ENCODE measurements at regions not wholly inside any gene's neighbourhood (a gene's known extent, or its start where the extent isn't known, plus 50 kb on each side); places are given as distances from the start of the nearest gene placed in this dataset.

GRCh38 chr14:101624536-101624935 is 63.2 kb downstream of the DIO3 start:
- Histone ChIP-seq H3K36me3 (ENCODE audit: control insufficient read depth, insufficient read depth, low read length) (no peaks in the 10 kb centered on the region), H3K27ac (ENCODE audit: insufficient read depth, low read length, poor library complexity, severe bottlenecking) (no peak overlapping the region), H3K27me3 (ENCODE audit: control insufficient read depth, insufficient read depth, low read length) (no peaks in the 10 kb centered on the region), H3K4me3 (ENCODE audit: low read depth, low read length) (no peak overlapping the region), H3K9me3 (ENCODE audit: control insufficient read depth in 2 of 2, low read length in 2 of 2) (no peaks in the 10 kb centered on the region), H3K4me1 (ENCODE audit: control insufficient read depth, insufficient read depth, low read length, poor library complexity, severe bottlenecking) (peaks cover 9% of the 10 kb centered on the region)
- peaks cover 0 to 1% (median 0%) of the 10 kb centered on the region in 7 donors for H3K9me3 Mint-ChIP-seq
- no peak for DNase-seq
- no peak overlapping the region for H3K27ac Mint-ChIP-seq
- ATAC-seq (ENCODE audit: low read depth in 2 of 2) = no peak
- H3K4me1 Mint-ChIP-seq = peaks cover 0 to 5% (median 0%) of the 10 kb centered on the region in 4 donors
- no peaks in the 10 kb centered on the region for H3K36me3 Mint-ChIP-seq
- H3K27me3 Mint-ChIP-seq = peaks cover 5% of the 10 kb centered on the region
- no peak overlapping the region for H3K4me3 Mint-ChIP-seq

GRCh38 chr14:101625336-101626097 is 64.2 kb downstream of the DIO3 start:
- H3K36me3 ChIP-seq (ENCODE audit: control insufficient read depth, insufficient read depth, low read length) = no peaks in the 10 kb centered on the region
- peaks cover 9% of the 10 kb centered on the region for H3K4me1 ChIP-seq (ENCODE audit: control insufficient read depth, insufficient read depth, low read length, poor library complexity, severe bottlenecking)
- H3K27ac Mint-ChIP-seq = no peak overlapping the region
- H3K27ac ChIP-seq (ENCODE audit: insufficient read depth, low read length, poor library complexity, severe bottlenecking) = no peak overlapping the region
- peaks cover 5% of the 10 kb centered on the region for H3K27me3 Mint-ChIP-seq
- no peak for DNase-seq
- H3K4me3 ChIP-seq (ENCODE audit: low read depth, low read length) = no peak overlapping the region
- H3K36me3 Mint-ChIP-seq = no peaks in the 10 kb centered on the region
- ATAC-seq (ENCODE audit: low read depth in 2 of 2) = no peak
- H3K4me1 Mint-ChIP-seq = peaks cover 0 to 5% (median 0%) of the 10 kb centered on the region in 4 donors
- peak overlapping the region in 1 of 4 donors; percentile 56 for H3K4me3 Mint-ChIP-seq
- no peaks in the 10 kb centered on the region for H3K9me3 ChIP-seq (ENCODE audit: control insufficient read depth in 2 of 2, low read length in 2 of 2)
- H3K27me3 ChIP-seq (ENCODE audit: control insufficient read depth, insufficient read depth, low read length) = no peaks in the 10 kb centered on the region
- peaks cover 0 to 1% (median 0%) of the 10 kb centered on the region in 7 donors for H3K9me3 Mint-ChIP-seq

GRCh38 chr14:101626331-101626730 is 65.0 kb downstream of the DIO3 start:
- H3K27ac ChIP-seq (ENCODE audit: insufficient read depth, low read length, poor library complexity, severe bottlenecking) = no peak overlapping the region
- DNase-seq = no peak
- H3K27me3 ChIP-seq (ENCODE audit: control insufficient read depth, insufficient read depth, low read length) = no peaks in the 10 kb centered on the region
- Mint-ChIP-seq H3K9me3 (no peaks in the 10 kb centered on the region), H3K27ac (no peak overlapping the region), H3K27me3 (peaks cover 5% of the 10 kb centered on the region), H3K4me1 (peaks cover 0 to 5% (median 0%) of the 10 kb centered on the region in 4 donors), H3K4me3 (no peak overlapping the region), H3K36me3 (no peaks in the 10 kb centered on the region)
- no peaks in the 10 kb centered on the region for H3K36me3 ChIP-seq (ENCODE audit: control insufficient read depth, insufficient read depth, low read length)
- H3K9me3 ChIP-seq (ENCODE audit: control insufficient read depth in 2 of 2, low read length in 2 of 2) = no peaks in the 10 kb centered on the region
- H3K4me3 ChIP-seq (ENCODE audit: low read depth, low read length) = no peak overlapping the region
- peaks cover 9% of the 10 kb centered on the region for H3K4me1 ChIP-seq (ENCODE audit: control insufficient read depth, insufficient read depth, low read length, poor library complexity, severe bottlenecking)
- no peak for ATAC-seq (ENCODE audit: low read depth in 2 of 2)

- ATAC-seq (ENCODE audit: low read depth in 2 of 2) = no peak
- H3K27me3 ChIP-seq (ENCODE audit: control insufficient read depth, insufficient read depth, low read length) = no peaks in the 10 kb centered on the region
- Mint-ChIP-seq H3K4me3 (peak overlapping the region in 1 of 4 donors; percentile 76), H3K9me3 (no peaks in the 10 kb centered on the region), H3K27me3 (peaks cover 5% of the 10 kb centered on the region), H3K36me3 (no peaks in the 10 kb centered on the region), H3K27ac (no peak overlapping the region), H3K4me1 (peaks cover 0 to 5% (median 0%) of the 10 kb centered on the region in 4 donors)
- no peak overlapping the region for H3K4me3 ChIP-seq (ENCODE audit: low read depth, low read length)
- no peak overlapping the region for H3K27ac ChIP-seq (ENCODE audit: insufficient read depth, low read length, poor library complexity, severe bottlenecking)
- no peaks in the 10 kb centered on the region for H3K9me3 ChIP-seq (ENCODE audit: control insufficient read depth in 2 of 2, low read length in 2 of 2)
- no peak for DNase-seq
- H3K36me3 ChIP-seq (ENCODE audit: control insufficient read depth, insufficient read depth, low read length) = no peaks in the 10 kb centered on the region
- peaks cover 9% of the 10 kb centered on the region for H3K4me1 ChIP-seq (ENCODE audit: control insufficient read depth, insufficient read depth, low read length, poor library complexity, severe bottlenecking)
Observed at GRCh38 chr14:101627915-101628262, 66.6 kb downstream of the DIO3 start.

- Mint-ChIP-seq H3K4me3 (no peak overlapping the region), H3K9me3 (no peaks in the 10 kb centered on the region)
- H3K27me3 ChIP-seq (ENCODE audit: control insufficient read depth, insufficient read depth, low read length) = no peaks in the 10 kb centered on the region
Observed at GRCh38 chr14:101628471-101628966, 67.2 kb downstream of the DIO3 start.

GRCh38 chr14:101628975-101629374 is 67.7 kb downstream of the DIO3 start:
- H3K27me3 Mint-ChIP-seq = peaks cover 5% of the 10 kb centered on the region
- Histone ChIP-seq H3K4me3 (ENCODE audit: low read depth, low read length) (no peak overlapping the region), H3K27me3 (ENCODE audit: control insufficient read depth, insufficient read depth, low read length) (no peaks in the 10 kb centered on the region), H3K27ac (ENCODE audit: insufficient read depth, low read length, poor library complexity, severe bottlenecking) (no peak overlapping the region), H3K9me3 (ENCODE audit: control insufficient read depth in 2 of 2, low read length in 2 of 2) (no peaks in the 10 kb centered on the region), H3K4me1 (ENCODE audit: control insufficient read depth, insufficient read depth, low read length, poor library complexity, severe bottlenecking) (peaks cover 9% of the 10 kb centered on the region), H3K36me3 (ENCODE audit: control insufficient read depth, insufficient read depth, low read length) (no peaks in the 10 kb centered on the region)
- ATAC-seq (ENCODE audit: low read depth in 2 of 2) = no peak
- H3K36me3 Mint-ChIP-seq = no peaks in the 10 kb centered on the region
- H3K4me3 Mint-ChIP-seq = no peak overlapping the region
- no peak for DNase-seq
- H3K4me1 Mint-ChIP-seq = peaks cover 0 to 5% (median 2%) of the 10 kb centered on the region in 4 donors
- no peak overlapping the region for H3K27ac Mint-ChIP-seq
- H3K9me3 Mint-ChIP-seq = peaks cover 0 to under 1% (median 0%) of the 10 kb centered on the region in 7 donors

More at GRCh38 chr14:101628471-101628966, 67.2 kb downstream of the DIO3 start:
- Mint-ChIP-seq H3K4me1 (peaks cover 0 to 5% (median 0%) of the 10 kb centered on the region in 4 donors), H3K27me3 (peaks cover 5% of the 10 kb centered on the region), H3K27ac (no peak overlapping the region), H3K36me3 (no peaks in the 10 kb centered on the region)
- peaks cover 9% of the 10 kb centered on the region for H3K4me1 ChIP-seq (ENCODE audit: control insufficient read depth, insufficient read depth, low read length, poor library complexity, severe bottlenecking)
- DNase-seq (peak; percentile 55 to 73 (median 72)), ATAC-seq (ENCODE audit: low read depth in 2 of 2) (peak; percentile 79 to 83)
- no peaks in the 10 kb centered on the region for H3K9me3 ChIP-seq (ENCODE audit: control insufficient read depth in 2 of 2, low read length in 2 of 2)
- no peak overlapping the region for H3K27ac ChIP-seq (ENCODE audit: insufficient read depth, low read length, poor library complexity, severe bottlenecking)
- H3K4me3 ChIP-seq (ENCODE audit: low read depth, low read length) = no peak overlapping the region
- H3K36me3 ChIP-seq (ENCODE audit: control insufficient read depth, insufficient read depth, low read length) = no peaks in the 10 kb centered on the region

- Histone ChIP-seq H3K27ac (ENCODE audit: insufficient read depth, low read length, poor library complexity, severe bottlenecking) (no peak overlapping the region), H3K9me3 (ENCODE audit: control insufficient read depth in 2 of 2, low read length in 2 of 2) (no peaks in the 10 kb centered on the region), H3K4me3 (ENCODE audit: low read depth, low read length) (no peak overlapping the region), H3K4me1 (ENCODE audit: control insufficient read depth, insufficient read depth, low read length, poor library complexity, severe bottlenecking) (peaks cover 9% of the 10 kb centered on the region), H3K36me3 (ENCODE audit: control insufficient read depth, insufficient read depth, low read length) (no peaks in the 10 kb centered on the region), H3K27me3 (ENCODE audit: control insufficient read depth, insufficient read depth, low read length) (no peaks in the 10 kb centered on the region)
- H3K4me3 Mint-ChIP-seq = no peak overlapping the region
- no peak for ATAC-seq (ENCODE audit: low read depth in 2 of 2)
- no peak for DNase-seq
- peak overlapping the region in 1 of 3 donors; percentile 71 for H3K27ac Mint-ChIP-seq
- peaks cover 0 to 7% (median 5%) of the 10 kb centered on the region in 4 donors for H3K4me1 Mint-ChIP-seq
- H3K36me3 Mint-ChIP-seq = no peaks in the 10 kb centered on the region
- H3K9me3 Mint-ChIP-seq = peaks cover 0 to 1% (median 0%) of the 10 kb centered on the region in 7 donors
- H3K27me3 Mint-ChIP-seq = peaks cover under 1% of the 10 kb centered on the region
Observed at GRCh38 chr14:101630056-101630965, 69.0 kb downstream of the DIO3 start.
